ENCODE measurements at regions not wholly inside any gene's neighbourhood (a gene's known extent, or its start where the extent isn't known, plus 50 kb on each side); places are given as distances from the start of the nearest gene placed in this dataset.

DNA sequence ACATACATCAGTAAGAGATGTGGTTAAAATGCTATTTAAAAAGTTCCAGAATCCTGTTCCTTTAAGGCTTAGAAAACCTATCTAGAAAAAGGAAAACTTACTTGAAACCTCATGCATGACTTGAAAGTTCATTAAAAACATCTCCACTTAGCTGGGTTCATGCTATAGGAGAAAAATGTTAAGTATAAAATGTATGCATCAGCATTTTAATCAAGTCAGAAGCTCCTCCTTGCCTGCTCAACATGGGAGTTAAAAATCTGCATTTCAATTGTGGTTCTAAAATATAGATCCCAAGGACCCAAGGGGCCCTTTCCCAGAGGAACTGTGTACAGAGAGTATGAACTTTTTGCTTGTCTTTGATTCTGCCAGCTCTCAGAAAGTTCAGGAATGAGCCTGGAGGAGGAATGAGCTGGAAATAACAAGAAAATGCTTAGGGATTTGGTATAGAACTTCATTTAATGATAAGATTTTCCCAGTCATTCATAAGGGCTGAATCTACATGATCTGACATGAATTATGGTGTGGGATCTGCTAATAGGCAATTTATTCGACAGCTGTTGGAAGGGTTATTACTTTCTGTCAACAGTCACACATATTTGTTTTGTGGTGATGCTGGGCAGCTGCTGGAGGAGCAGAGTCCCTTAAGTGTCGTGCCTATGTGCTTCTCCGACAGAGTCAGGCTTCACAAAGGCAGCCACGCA is 85.6 kb upstream of the MTPN start:
- Histone ChIP-seq H3K36me3 (no peaks in the 10 kb centered on the region), H3K4me1 (replicated peaks) (no peaks in the 10 kb centered on the region), H3K4me3 (no peak overlapping the region), H3K27me3 (replicated peaks; ENCODE audit: insufficient read depth) (no peaks in the 10 kb centered on the region), H3K9me3 (no peaks in the 10 kb centered on the region), H3K27ac (no peak overlapping the region)
- intact Hi-C loops (cut with DNase I): no loop called here
- TF ChIP-seq POLR2AphosphoS5 (IDR thresholded peaks at IDR 0.05) (no peak), POLR2A (IDR thresholded peaks at IDR 0.05) (no peak), CTCF (IDR thresholded peaks at IDR 0.05) (no peak)
- no peak for DNase-seq (ENCODE audit: low spot score)
- WGBS: 33% methylated on average over 4 of the region's 4 CpGs

- Histone ChIP-seq H3K4me3 (no peak overlapping the region), H3K27me3 (replicated peaks; ENCODE audit: insufficient read depth) (no peaks in the 10 kb centered on the region), H3K9me3 (no peaks in the 10 kb centered on the region), H3K27ac (no peak overlapping the region), H3K36me3 (no peaks in the 10 kb centered on the region), H3K4me1 (replicated peaks) (no peaks in the 10 kb centered on the region)
- intact Hi-C loops (cut with DNase I): no loop called here
- no peak for DNase-seq (ENCODE audit: low spot score)
- TF ChIP-seq CTCF (IDR thresholded peaks at IDR 0.05): no peak
- TF ChIP-seq POLR2AphosphoS5 (IDR thresholded peaks at IDR 0.05): no peak
- TF ChIP-seq POLR2A (IDR thresholded peaks at IDR 0.05): no peak
- 90% methylated on average over 3 of the region's 3 CpGs for WGBS
Measured at GRCh38 chr7:136061433-136061832, 84.3 kb upstream of the MTPN start.

DNA sequence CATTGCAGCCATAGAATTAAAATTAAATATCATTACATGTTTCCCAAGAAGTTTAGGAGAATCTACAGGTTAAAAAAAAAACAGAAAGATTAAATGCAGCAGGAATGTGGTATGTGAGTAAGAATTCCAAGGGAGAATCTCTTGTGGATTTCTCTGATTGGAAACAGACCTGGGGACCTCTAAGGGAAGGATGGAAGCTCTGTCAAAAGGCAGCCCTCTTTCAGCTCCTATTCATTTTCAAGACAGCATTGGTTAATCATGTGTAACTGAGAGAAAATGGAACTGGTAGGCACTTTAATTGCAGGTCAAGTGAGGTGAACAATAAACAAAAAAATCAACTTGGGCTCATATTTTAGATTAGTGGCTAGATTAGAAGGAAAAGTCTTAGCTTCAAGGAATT is 81.4 kb upstream of the MTPN start:
- Histone ChIP-seq H3K36me3 (no peaks in the 10 kb centered on the region), H3K9me3 (no peaks in the 10 kb centered on the region), H3K4me3 (no peak overlapping the region), H3K27me3 (replicated peaks; ENCODE audit: insufficient read depth) (no peaks in the 10 kb centered on the region), H3K4me1 (replicated peaks) (no peaks in the 10 kb centered on the region), H3K27ac (no peak overlapping the region)
- intact Hi-C loops (cut with DNase I): no loop called here
- no peak for TF ChIP-seq CTCF (IDR thresholded peaks at IDR 0.05)
- TF ChIP-seq POLR2A (IDR thresholded peaks at IDR 0.05): no peak
- no peak for TF ChIP-seq POLR2AphosphoS5 (IDR thresholded peaks at IDR 0.05)
- no peak for DNase-seq (ENCODE audit: low spot score)

- DNase-seq (ENCODE audit: low spot score): no peak
- intact Hi-C loops (cut with DNase I): no loop called here
- no peaks in the 10 kb centered on the region for H3K36me3 ChIP-seq
- no peak overlapping the region for H3K27ac ChIP-seq
- no peak overlapping the region for H3K4me3 ChIP-seq
- no peaks in the 10 kb centered on the region for H3K27me3 ChIP-seq (replicated peaks; ENCODE audit: insufficient read depth)
- no peaks in the 10 kb centered on the region for H3K4me1 ChIP-seq (replicated peaks)
- TF ChIP-seq POLR2AphosphoS5 (IDR thresholded peaks at IDR 0.05) (no peak), POLR2A (IDR thresholded peaks at IDR 0.05) (no peak), CTCF (IDR thresholded peaks at IDR 0.05) (no peak)
- WGBS: 88% methylated on average over 6 of the region's 6 CpGs
- no peaks in the 10 kb centered on the region for H3K9me3 ChIP-seq
Measured at GRCh38 chr7:136057509-136057908, 80.3 kb upstream of the MTPN start.

DNA sequence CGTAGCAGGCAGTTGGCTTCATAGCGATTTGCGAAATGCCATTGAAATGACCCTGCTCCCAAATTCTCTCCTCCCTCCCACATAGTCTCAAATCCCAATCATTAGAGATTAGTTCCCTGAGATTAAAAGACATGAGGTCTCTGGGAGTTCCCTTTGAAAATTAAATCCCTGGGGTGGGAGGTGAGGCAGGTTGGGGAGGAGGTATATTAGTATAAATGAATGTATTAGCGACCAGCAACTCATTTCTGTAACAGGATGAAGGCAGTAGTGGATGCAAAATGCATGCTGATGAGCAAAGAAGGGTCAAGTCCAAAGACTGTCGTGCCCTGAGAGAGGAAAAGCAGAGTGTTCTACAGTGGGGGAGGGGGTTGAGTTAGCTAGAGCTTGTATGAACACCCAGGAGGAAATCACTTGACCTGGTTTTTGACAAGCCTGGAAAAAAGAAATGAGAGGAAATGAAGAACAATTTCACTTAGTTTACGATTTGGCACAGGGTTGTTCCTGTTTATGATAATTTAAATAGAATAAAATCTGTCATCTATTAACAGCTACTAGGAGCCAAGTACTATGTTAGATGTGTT is 79.6 kb upstream of the MTPN start:
- Histone ChIP-seq H3K4me3 (no peak overlapping the region), H3K27me3 (replicated peaks; ENCODE audit: insufficient read depth) (no peaks in the 10 kb centered on the region), H3K4me1 (replicated peaks) (no peaks in the 10 kb centered on the region), H3K36me3 (no peaks in the 10 kb centered on the region), H3K9me3 (no peaks in the 10 kb centered on the region), H3K27ac (no peak overlapping the region)
- no peak for DNase-seq (ENCODE audit: low spot score)
- TF ChIP-seq POLR2A (IDR thresholded peaks at IDR 0.05): no peak
- TF ChIP-seq POLR2AphosphoS5 (IDR thresholded peaks at IDR 0.05): no peak
- no peak for TF ChIP-seq CTCF (IDR thresholded peaks at IDR 0.05)
- 72% methylated on average over 6 of the region's 6 CpGs for WGBS
- intact Hi-C loops (cut with DNase I): no loop called here

Data from prostate gland (tissue), 2 donors.